OCI-LY7 (cell line): ENCODE measurements at regions not wholly inside any gene's neighbourhood (a gene's known extent, or its start where the extent isn't known, plus 50 kb on each side); places are given as distances from the start of the nearest gene placed in this dataset.

ENCODE experiments used
- BruUV-seq: library from RNA; stranded (reverse); fragments of 400-500 nt; replicated peaks from 2 replicates; lab custom pipeline; 2021; lab: Mats Ljungman, UMichigan
- CTCF ChIA-PET: fragments of 300-600 bp; sonication (Branson Sonifier 250); formaldehyde crosslinking; loops from one replicate; lab custom pipeline; 2022; ENCODE audit warnings: antibody characterized with exemption; ENCODE audit not compliant: unreplicated experiment; lab: Charles Lee
- POLR2A ChIA-PET: fragments of 300-600 bp; sonication (Branson Sonifier 250); formaldehyde crosslinking; loops from one replicate; lab custom pipeline; 2022; ENCODE audit warnings: antibody characterized with exemption; lab: Charles Lee
- DNase-seq: peaks from one replicate; pipeline ENCODE4 v3.0.0-alpha.2; 2015; ENCODE audit warnings: low spot score
- H2AFZ ChIP-seq: fragments of 200-600 bp; sonication (generic), shearing (Covaris generic); 2 replicates; pipeline ENCODE4 v1.6.1; 2014; ENCODE audit warnings: mild to moderate bottlenecking, antibody characterized with exemption, low read length, moderate library complexity
- H3K27ac ChIP-seq: fragments of 200-600 bp; sonication (generic); 2 replicates; pipeline ENCODE4 v1.5.1; 2014; ENCODE audit warnings: mixed run types, low read depth, mild to moderate bottlenecking, moderate library complexity, low read length, inconsistent platforms; ENCODE audit not compliant: poor library complexity, severe bottlenecking
- H3K36me3 ChIP-seq: fragments of 200-600 bp; sonication (generic); 2 replicates; pipeline ENCODE4 v1.6.1; 2014; ENCODE audit warnings: mild to moderate bottlenecking, antibody characterized with exemption, low read length, moderate library complexity, mixed read lengths; ENCODE audit not compliant: insufficient read depth
- H3K4me1 ChIP-seq: fragments of 200-600 bp; sonication (generic); 2 replicates; pipeline ENCODE4 v1.5.1; 2014; ENCODE audit warnings: mild to moderate bottlenecking, low read length; ENCODE audit not compliant: insufficient read depth, poor library complexity, severe bottlenecking
- H3K4me2 ChIP-seq: fragments of 200-600 bp; sonication (generic); 2 replicates; pipeline ENCODE4 v1.6.1; 2014; ENCODE audit warnings: mild to moderate bottlenecking, low read length
- H3K4me3 ChIP-seq: fragments of 200-600 bp; sonication (generic); 2 replicates; pipeline ENCODE4 v1.5.1; 2014; ENCODE audit warnings: mild to moderate bottlenecking, low read depth, low read length; ENCODE audit not compliant: poor library complexity, severe bottlenecking
- H3K79me2 ChIP-seq: fragments of 200-600 bp; sonication (generic); 2 replicates; pipeline ENCODE4 v1.6.1; 2016; ENCODE audit warnings: low read depth, mild to moderate bottlenecking, low read length, moderate library complexity, mixed read lengths; ENCODE audit not compliant: insufficient read depth
- H3K9me2 ChIP-seq: fragments of 200-600 bp; sonication (generic); 2 replicates; pipeline ENCODE4 v1.6.1; 2016; ENCODE audit warnings: mild to moderate bottlenecking, low read length, mixed read lengths; ENCODE audit not compliant: insufficient read depth
- H3K9me3 ChIP-seq: fragments of 200-600 bp; sonication (generic); 2 replicates; pipeline ENCODE4 v1.6.1; 2014; ENCODE audit warnings: mild to moderate bottlenecking, mixed run types, low read length, mixed read lengths
- H4K20me1 ChIP-seq: fragments of 200-600 bp; sonication (generic); 2 replicates; pipeline ENCODE4 v1.6.1; 2014; ENCODE audit warnings: mild to moderate bottlenecking, antibody characterized with exemption, low read length, moderate library complexity, mixed read lengths; ENCODE audit not compliant: insufficient read depth
- CTCF ChIP-seq: fragments of 200-600 bp; sonication (generic); conservative IDR thresholded peaks from 2 replicates; pipeline ENCODE4 v1.5.1; 2014; ENCODE audit warnings: mild to moderate bottlenecking, antibody characterized with exemption, low read length, moderate library complexity, mixed read lengths
- EZH2phosphoT487 ChIP-seq: fragments of 200-600 bp; sonication (generic); IDR thresholded peaks from 2 replicates; pipeline ENCODE4 v1.6.1; 2018; ENCODE audit warnings: low read depth, borderline replicate concordance, mild to moderate bottlenecking, mixed run types, antibody characterized with exemption, low read length, moderate library complexity, mixed read lengths
- intact Hi-C: fragments of 100-400 bp; cut with micrococcal nuclease; formaldehyde crosslinking; loops from one replicate; pipeline ENCODE4 v1.10.0; 2022; ENCODE audit not compliant: unreplicated experiment

GRCh38 chr6:1099264-1099663, 212.6 kb upstream of the FOXQ1 start:
- no peak for TF ChIP-seq CTCF
- TF ChIP-seq EZH2phosphoT487: no peak
- Histone ChIP-seq H3K4me1 (no peaks in the 10 kb centered on the region), H3K4me2 (no peak overlapping the region), H3K79me2 (no peaks in the 10 kb centered on the region), H3K4me3 (no peak overlapping the region), H2AFZ (no peak overlapping the region), H3K9me3 (no peaks in the 10 kb centered on the region), H3K9me2 (no peaks in the 10 kb centered on the region), H4K20me1 (no peaks in the 10 kb centered on the region), H3K36me3 (no peaks in the 10 kb centered on the region), H3K27ac (no peak overlapping the region)
- ChIA-PET CTCF (no interaction called here), POLR2A (no interaction called here)
- DNase-seq: no peak
- intact Hi-C loops: no loop called here
- BruUV-seq: no TSS peak

- no peaks in the 10 kb centered on the region for H3K4me1 ChIP-seq
- H3K9me3 ChIP-seq: no peaks in the 10 kb centered on the region
- H3K27ac ChIP-seq: no peak overlapping the region
- intact Hi-C loops: no loop called here
- no peaks in the 10 kb centered on the region for H3K36me3 ChIP-seq
- H2AFZ ChIP-seq: no peak overlapping the region
- no TSS peak for BruUV-seq
- H3K4me2 ChIP-seq: no peak overlapping the region
- H3K79me2 ChIP-seq: no peaks in the 10 kb centered on the region
- no peaks in the 10 kb centered on the region for H4K20me1 ChIP-seq
- DNase-seq: no peak
- no peak overlapping the region for H3K4me3 ChIP-seq
- H3K9me2 ChIP-seq: no peaks in the 10 kb centered on the region
- CTCF ChIA-PET: no interaction called here
- POLR2A ChIA-PET: interaction anchor here (0.5 kb wide), 1 partner anchor 1615 kb away, joined by 3 read pairs; no protein-coding TSS in a partner anchor
- TF ChIP-seq EZH2phosphoT487: no peak
- no peak for TF ChIP-seq CTCF
Measured at GRCh38 chr6:1096967-1097765, 214.7 kb upstream of the FOXQ1 start.

GRCh38 chr6:1094306-1094705, 217.6 kb upstream of the FOXQ1 start:
- Histone ChIP-seq H3K27ac (no peak overlapping the region), H3K36me3 (no peaks in the 10 kb centered on the region), H3K79me2 (no peaks in the 10 kb centered on the region), H3K4me1 (no peaks in the 10 kb centered on the region), H3K4me2 (no peak overlapping the region), H2AFZ (no peak overlapping the region), H3K9me3 (no peaks in the 10 kb centered on the region), H3K9me2 (no peaks in the 10 kb centered on the region), H3K4me3 (no peak overlapping the region), H4K20me1 (no peaks in the 10 kb centered on the region)
- ChIA-PET CTCF (no interaction called here), POLR2A (no interaction called here)
- TF ChIP-seq EZH2phosphoT487 (no peak), CTCF (no peak)
- DNase-seq: no peak
- intact Hi-C loops: no loop called here
- no TSS peak for BruUV-seq
